Panc1 (cell line): ENCODE measurements at regions not wholly inside any gene's neighbourhood (a gene's known extent, or its start where the extent isn't known, plus 50 kb on each side); places are given as distances from the start of the nearest gene placed in this dataset.

Experiments
- CTCF ChIP-seq: fragments of 450-650 bp; IDR thresholded peaks from 2 replicates; pipeline ENCODE4 v1.5.1; 2017; ENCODE audit warnings: mild to moderate bottlenecking
- SIN3A ChIP-seq: IDR thresholded peaks from 2 replicates; pipeline ENCODE4 v1.6.1; 2012; ENCODE audit warnings: low read depth, mild to moderate bottlenecking, low read length, moderate library complexity, borderline replicate concordance; ENCODE audit not compliant: insufficient read depth
- TF ChIP-seq, protein P1 (sequence below), 2 experiments: IDR thresholded peaks; 2 replicates each; pipeline ENCODE4 v1.6.1; 2011 to 2012; ENCODE audit warnings: low read depth in 2 of 2, control low read depth in 1 of 2, low read length in 1 of 2, mild to moderate bottlenecking in 1 of 2, moderate library complexity in 1 of 2; ENCODE audit not compliant: insufficient read depth in 1 of 2

DNA sequence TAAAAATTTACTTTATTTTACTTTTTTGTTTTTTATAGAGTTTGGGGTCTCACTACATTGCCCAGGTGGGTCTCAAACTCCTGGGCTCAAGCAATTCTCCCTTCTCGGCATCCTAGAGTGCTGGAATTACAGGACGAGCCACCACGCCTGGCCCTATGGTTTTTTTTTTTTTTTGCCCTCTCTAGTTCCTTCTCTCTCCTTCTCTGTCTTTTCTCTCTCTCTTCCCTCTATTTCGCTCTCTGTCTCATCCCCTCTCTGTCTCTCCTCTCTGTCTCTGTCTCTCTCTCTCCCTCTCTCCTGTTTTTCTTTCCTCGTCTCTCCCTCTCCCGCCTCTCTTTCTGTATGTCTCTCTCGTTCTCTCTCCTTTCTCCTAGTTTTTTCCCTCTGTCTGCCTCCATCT, 202.6 kb upstream of the LHX5 start:
- TF ChIP-seq CTCF (no peak), SIN3A (no peak)
- TF ChIP-seq, protein P1, sequence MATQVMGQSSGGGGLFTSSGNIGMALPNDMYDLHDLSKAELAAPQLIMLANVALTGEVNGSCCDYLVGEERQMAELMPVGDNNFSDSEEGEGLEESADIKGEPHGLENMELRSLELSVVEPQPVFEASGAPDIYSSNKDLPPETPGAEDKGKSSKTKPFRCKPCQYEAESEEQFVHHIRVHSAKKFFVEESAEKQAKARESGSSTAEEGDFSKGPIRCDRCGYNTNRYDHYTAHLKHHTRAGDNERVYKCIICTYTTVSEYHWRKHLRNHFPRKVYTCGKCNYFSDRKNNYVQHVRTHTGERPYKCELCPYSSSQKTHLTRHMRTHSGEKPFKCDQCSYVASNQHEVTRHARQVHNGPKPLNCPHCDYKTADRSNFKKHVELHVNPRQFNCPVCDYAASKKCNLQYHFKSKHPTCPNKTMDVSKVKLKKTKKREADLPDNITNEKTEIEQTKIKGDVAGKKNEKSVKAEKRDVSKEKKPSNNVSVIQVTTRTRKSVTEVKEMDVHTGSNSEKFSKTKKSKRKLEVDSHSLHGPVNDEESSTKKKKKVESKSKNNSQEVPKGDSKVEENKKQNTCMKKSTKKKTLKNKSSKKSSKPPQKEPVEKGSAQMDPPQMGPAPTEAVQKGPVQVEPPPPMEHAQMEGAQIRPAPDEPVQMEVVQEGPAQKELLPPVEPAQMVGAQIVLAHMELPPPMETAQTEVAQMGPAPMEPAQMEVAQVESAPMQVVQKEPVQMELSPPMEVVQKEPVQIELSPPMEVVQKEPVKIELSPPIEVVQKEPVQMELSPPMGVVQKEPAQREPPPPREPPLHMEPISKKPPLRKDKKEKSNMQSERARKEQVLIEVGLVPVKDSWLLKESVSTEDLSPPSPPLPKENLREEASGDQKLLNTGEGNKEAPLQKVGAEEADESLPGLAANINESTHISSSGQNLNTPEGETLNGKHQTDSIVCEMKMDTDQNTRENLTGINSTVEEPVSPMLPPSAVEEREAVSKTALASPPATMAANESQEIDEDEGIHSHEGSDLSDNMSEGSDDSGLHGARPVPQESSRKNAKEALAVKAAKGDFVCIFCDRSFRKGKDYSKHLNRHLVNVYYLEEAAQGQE (IDR thresholded peaks at IDR 0.05; ENCODE audit: insufficient read depth in 1 of 2, low read depth in 2 of 2, low read length in 1 of 2): no peak
